ENCODE measurements at regions not wholly inside any gene's neighbourhood (a gene's known extent, or its start where the extent isn't known, plus 50 kb on each side); places are given as distances from the start of the nearest gene placed in this dataset.

DNA sequence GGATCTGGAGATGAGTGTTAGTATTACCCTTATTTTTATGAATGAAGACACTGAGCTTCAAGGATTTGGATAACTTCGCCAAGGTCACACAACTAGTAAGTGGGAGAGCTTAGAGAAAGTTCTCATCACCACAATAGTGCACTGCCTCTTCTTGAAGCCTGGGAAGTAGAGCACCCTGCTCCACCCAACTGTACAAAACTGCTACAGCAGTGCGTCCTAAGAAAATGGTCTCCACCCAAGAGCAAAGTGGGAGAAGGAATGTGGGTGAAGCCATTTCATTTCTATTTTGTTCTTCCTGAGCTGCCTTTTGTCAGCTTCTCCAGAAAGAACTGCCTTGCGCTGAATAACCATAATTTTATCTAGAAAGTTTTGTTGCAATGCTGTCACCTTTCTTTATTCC is 403.9 kb upstream of the FAT3 start:
- TF ChIP-seq, protein P1, sequence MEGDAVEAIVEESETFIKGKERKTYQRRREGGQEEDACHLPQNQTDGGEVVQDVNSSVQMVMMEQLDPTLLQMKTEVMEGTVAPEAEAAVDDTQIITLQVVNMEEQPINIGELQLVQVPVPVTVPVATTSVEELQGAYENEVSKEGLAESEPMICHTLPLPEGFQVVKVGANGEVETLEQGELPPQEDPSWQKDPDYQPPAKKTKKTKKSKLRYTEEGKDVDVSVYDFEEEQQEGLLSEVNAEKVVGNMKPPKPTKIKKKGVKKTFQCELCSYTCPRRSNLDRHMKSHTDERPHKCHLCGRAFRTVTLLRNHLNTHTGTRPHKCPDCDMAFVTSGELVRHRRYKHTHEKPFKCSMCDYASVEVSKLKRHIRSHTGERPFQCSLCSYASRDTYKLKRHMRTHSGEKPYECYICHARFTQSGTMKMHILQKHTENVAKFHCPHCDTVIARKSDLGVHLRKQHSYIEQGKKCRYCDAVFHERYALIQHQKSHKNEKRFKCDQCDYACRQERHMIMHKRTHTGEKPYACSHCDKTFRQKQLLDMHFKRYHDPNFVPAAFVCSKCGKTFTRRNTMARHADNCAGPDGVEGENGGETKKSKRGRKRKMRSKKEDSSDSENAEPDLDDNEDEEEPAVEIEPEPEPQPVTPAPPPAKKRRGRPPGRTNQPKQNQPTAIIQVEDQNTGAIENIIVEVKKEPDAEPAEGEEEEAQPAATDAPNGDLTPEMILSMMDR (IDR thresholded peaks at IDR 0.05), result no peak

DNA sequence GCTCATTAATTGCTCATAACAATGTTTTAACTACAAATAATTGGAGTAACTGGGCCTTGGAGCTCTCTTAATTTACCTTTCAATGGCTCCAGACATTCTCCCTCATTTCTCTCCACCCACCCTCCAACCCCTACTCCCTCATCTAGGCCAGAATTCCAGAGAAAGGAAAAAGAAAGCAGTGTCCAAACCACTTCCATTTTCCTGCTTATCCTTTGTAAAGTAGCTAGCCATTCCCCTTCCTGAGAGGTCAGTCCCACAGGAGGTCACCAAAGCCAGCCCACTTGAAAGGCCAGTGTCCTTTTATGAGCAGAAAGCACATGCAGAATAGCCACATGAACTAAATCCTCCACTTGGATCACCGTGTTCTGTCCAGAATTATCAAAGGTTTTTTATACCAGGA is 404.8 kb upstream of the FAT3 start:
- TF ChIP-seq, protein P1 (IDR thresholded peaks at IDR 0.05), result no peak

DNA sequence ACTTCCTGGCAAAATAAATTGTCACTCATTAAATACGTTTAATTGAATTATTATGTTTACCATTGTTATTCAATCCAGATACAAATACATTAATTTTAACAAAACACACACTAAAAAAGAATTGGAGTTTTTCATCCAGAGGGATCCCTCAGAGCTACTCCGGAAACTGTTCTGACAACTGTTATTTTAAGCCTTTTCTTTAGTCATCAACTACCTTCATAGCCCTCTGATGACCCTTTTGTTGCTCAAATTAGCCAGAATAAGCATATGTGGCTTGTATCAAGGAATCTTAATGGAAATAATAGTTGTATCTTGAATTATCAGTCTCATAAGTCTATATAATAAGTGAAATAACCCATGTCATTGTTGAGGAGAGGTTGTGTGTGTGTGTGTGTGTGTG is 405.4 kb upstream of the FAT3 start:
- TF ChIP-seq, protein P1 (IDR thresholded peaks at IDR 0.05), result no peak

DNA sequence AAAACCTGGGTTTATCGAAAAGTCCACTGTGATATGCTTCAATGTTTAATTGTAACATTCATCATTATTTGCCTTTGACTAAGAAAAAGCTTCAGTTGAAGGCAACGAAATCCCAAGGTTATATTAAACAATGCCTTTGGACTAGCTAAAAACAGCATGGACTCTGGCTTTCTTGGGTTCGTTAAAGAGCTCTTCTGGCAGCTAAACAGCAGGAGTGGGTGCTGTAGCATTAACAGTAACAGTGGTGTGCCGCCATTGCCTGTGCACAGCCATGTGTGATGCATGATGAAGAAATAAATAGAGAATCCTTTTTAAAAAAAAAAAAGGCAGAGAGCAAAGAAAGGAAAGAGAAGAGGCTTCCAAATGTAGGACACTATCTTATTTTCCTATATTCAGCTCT is 406.6 kb upstream of the FAT3 start:
- TF ChIP-seq, protein P1 (IDR thresholded peaks at IDR 0.05), result no peak

DNA sequence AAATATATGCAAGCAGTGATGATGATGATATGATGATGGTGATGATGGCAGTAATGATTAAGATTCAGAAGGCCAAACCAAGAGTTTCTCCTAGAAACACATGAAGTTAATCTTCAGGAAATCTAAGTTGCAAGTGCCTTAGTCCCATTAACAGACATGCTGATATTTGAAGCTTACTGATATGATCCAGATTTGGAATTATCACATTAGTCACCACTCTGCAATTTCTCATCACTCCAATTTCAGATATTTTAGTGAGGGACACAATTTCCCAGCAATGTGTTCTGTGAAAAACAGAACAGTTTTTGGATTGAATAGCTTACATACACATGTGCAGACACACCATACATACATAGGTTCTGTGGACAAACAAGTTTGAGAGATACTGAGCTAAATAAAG is 411.4 kb upstream of the FAT3 start:
- TF ChIP-seq, protein P1 (IDR thresholded peaks at IDR 0.05), result no peak

DNA sequence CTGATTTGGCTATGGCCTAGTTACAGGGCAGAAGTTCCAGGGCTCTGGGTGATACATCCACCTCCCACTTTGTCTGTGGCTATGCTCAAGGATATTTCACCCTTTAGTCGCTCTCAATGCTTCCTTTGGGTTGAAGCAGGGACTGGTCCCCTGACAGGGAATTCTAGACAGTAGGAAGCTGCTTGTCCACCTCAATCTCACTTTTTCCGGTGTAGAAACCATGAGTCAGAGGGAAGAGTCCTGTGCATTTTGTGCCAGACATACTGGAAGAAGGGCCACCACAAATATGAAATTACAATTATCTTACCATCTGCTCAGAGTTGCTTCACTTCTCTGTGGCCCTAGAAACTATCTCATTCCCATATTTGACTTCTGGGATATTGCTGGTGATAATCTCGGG is 413.7 kb upstream of the FAT3 start:
- TF ChIP-seq, protein P1 (IDR thresholded peaks at IDR 0.05), result no peak

DNA sequence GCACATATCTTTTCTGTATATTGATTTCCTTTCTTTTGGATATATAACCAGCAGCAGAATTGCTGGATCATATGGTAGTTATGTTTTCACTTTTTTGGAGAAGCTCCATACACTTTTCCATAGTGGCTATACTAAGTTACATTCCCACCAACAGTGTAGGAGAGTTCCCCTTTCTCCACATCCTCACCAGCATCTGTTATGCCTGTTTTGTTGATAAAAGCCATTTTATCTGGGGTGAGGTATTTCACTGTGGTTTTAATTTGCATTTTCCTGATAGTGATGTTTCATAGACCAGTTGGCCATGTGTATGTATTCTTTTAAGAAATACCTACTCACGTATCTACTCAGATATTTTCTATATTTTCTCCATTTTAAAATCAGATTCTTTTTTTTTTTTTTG is 419.3 kb upstream of the FAT3 start:
- TF ChIP-seq, protein P1 (IDR thresholded peaks at IDR 0.05), result no peak

DNA sequence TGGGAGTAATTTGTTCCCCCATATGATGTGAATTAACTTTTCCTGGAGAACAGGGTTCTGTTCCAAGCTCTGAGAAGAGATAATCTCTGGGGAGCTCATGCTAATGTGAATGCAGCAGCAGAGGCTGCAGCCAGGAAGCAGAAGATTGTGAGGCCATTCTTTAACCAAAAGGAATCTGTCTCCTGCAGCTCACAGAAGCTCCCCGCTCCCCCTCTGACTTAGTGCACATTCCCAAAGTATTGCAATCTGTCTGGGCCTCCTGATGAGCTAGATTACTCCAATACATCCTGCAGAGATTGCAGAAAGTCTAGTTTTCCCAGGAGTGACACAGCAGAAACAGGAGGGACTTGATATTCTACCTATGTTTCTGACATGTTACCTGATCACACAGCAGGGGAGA is 420.6 kb upstream of the FAT3 start:
- TF ChIP-seq, protein P1 (IDR thresholded peaks at IDR 0.05), result no peak

All from LNCAP (cell line).